PC-3 (cell line): ENCODE measurements at regions not wholly inside any gene's neighbourhood (a gene's known extent, or its start where the extent isn't known, plus 50 kb on each side); places are given as distances from the start of the nearest gene placed in this dataset.
A peak's percentile ranks its signal among the peaks of the same experiment; 100 is the strongest.

ENCODE experiments used
- ATAC-seq: fragments of 200-7000 bp; cut with Tn5 transposase; 2 replicates; pipeline ENCODE4 v1.9.1; 2020; ENCODE audit warnings: mild to moderate bottlenecking, moderate library complexity
- BruUV-seq: library from RNA; stranded (reverse); fragments of 400-500 nt; replicated peaks from 2 replicates; lab custom pipeline; 2021; lab: Mats Ljungman, UMichigan
- CTCF ChIA-PET: fragments of 300-600 bp; sonication (Branson Sonifier 250); formaldehyde crosslinking; loops from one replicate; lab custom pipeline; 2022; ENCODE audit warnings: antibody characterized with exemption; lab: Charles Lee
- POLR2A ChIA-PET: fragments of 300-600 bp; sonication (Branson Sonifier 250); formaldehyde crosslinking; loops from one replicate; lab custom pipeline; 2022; ENCODE audit warnings: antibody characterized with exemption; ENCODE audit not compliant: unreplicated experiment; lab: Charles Lee
- DNase-seq: peaks from one replicate; pipeline ENCODE4 v3.0.0-alpha.2; 2015
- H2AFZ ChIP-seq: fragments of 300-600 bp; sonication (generic); 2 replicates; pipeline ENCODE4 v1.6.0; 2016; ENCODE audit warnings: antibody characterized with exemption, low read length
- H3F3A ChIP-seq: fragments of 300-600 bp; sonication (generic); one replicate; pipeline ENCODE4 v1.6.0; 2017; ENCODE audit warnings: antibody characterized with exemption, low read length, control low read depth, mild to moderate bottlenecking; ENCODE audit not compliant: unreplicated experiment
- H3K27ac ChIP-seq: fragments of 300-600 bp; sonication (generic); 2 replicates; pipeline ENCODE4 v1.5.1; 2016; ENCODE audit warnings: mild to moderate bottlenecking, low read length
- H3K27me3 ChIP-seq: fragments of 300-600 bp; sonication (generic); 2 replicates; pipeline ENCODE4 v1.6.1; 2016; ENCODE audit warnings: low read length, mixed read lengths
- H3K36me3 ChIP-seq: fragments of 300-600 bp; sonication (generic); 2 replicates; pipeline ENCODE4 v1.6.1; 2016; ENCODE audit warnings: low read depth, mixed run types, low read length, mixed read lengths
- H3K4me1 ChIP-seq: fragments of 300-600 bp; sonication (generic); 2 replicates; pipeline ENCODE4 v1.5.1; 2016; ENCODE audit warnings: low read length; ENCODE audit not compliant: insufficient read depth
- H3K4me2 ChIP-seq: fragments of 300-600 bp; sonication (generic); 2 replicates; pipeline ENCODE4 v1.6.0; 2016; ENCODE audit warnings: low read length
- H3K4me3 ChIP-seq: fragments of 300-600 bp; sonication (generic); 2 replicates; pipeline ENCODE4 v1.5.1; 2016; ENCODE audit warnings: mild to moderate bottlenecking, low read length, mixed read lengths
- H3K79me2 ChIP-seq: fragments of 300-600 bp; sonication (generic); 2 replicates; pipeline ENCODE4 v1.6.1; 2017; ENCODE audit warnings: low read length, mixed read lengths
- H3K9ac ChIP-seq: fragments of 300-600 bp; sonication (generic); 2 replicates; pipeline ENCODE4 v1.6.0; 2016; ENCODE audit warnings: mild to moderate bottlenecking, low read length
- H3K9me2 ChIP-seq: fragments of 300-600 bp; sonication (generic); replicated peaks from 2 replicates; pipeline ENCODE4 v1.6.1; 2016; ENCODE audit warnings: mixed run types, low read length, mixed read lengths
- H3K9me3 ChIP-seq: fragments of 300-600 bp; sonication (generic); 2 replicates; pipeline ENCODE4 v1.6.1; 2016; ENCODE audit warnings: low read length, mixed read lengths
- H4K20me1 ChIP-seq: fragments of 300-600 bp; sonication (generic); 2 replicates; pipeline ENCODE4 v1.6.1; 2016; ENCODE audit warnings: low read length, mixed read lengths
- EZH2 ChIP-seq: fragments of 300-600 bp; sonication (generic); IDR thresholded peaks from one replicate; pipeline ENCODE4 v1.6.1; 2017; ENCODE audit warnings: antibody characterized with exemption, mild to moderate bottlenecking, low read length; ENCODE audit not compliant: unreplicated experiment
- EZH2phosphoT487 ChIP-seq: fragments of 300-600 bp; sonication (generic); IDR thresholded peaks from 2 replicates; pipeline ENCODE4 v1.6.1; 2018; ENCODE audit warnings: mild to moderate bottlenecking, antibody characterized with exemption, low read length, borderline replicate concordance
- intact Hi-C: fragments of 100-400 bp; cut with micrococcal nuclease; formaldehyde crosslinking; loops from 2 replicates; pipeline ENCODE4 v1.9.0; 2023
- TF ChIP-seq, protein P1 (sequence below): fragments of 300-600 bp; sonication (generic); conservative IDR thresholded peaks from 2 replicates; pipeline ENCODE4 v1.5.1; 2017; ENCODE audit warnings: antibody characterized with exemption, low read depth, mild to moderate bottlenecking, low read length

DNA sequence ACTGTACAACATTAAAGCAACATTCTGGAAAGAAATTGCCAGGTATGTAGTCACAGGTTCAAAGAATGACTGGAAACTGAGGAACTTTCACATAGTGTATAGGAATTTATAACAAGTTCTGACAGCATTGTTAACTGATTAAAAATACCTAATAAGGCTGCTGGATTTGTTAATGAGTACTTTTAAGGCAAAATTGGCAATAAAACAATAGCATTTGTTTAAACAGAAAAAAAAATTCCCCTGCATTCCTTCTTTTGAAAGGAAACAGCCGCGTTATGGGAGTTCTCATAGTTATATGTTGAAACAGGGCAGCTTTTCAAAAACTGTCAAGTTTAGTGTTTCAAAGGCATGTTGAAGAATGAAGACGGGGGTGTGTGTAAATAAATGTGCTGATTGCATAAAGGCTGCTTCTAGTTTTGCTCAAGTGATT is 282.5 kb upstream of the FAT1 start:
- H3K79me2 ChIP-seq, result no peaks in the 10 kb centered on the region
- H3K9ac ChIP-seq, result no peak overlapping the region
- H3K9me2 ChIP-seq, result no peaks in the 10 kb centered on the region
- H3K4me2 ChIP-seq, result no peak overlapping the region
- H3K4me1 ChIP-seq, result no peaks in the 10 kb centered on the region
- H4K20me1 ChIP-seq, result no peaks in the 10 kb centered on the region
- ATAC-seq (no peak), DNase-seq (no peak)
- H3F3A ChIP-seq, result no peaks in the 10 kb centered on the region
- intact Hi-C loops, result no loop called here
- no peak overlapping the region for H3K4me3 ChIP-seq
- H3K36me3 ChIP-seq, result no peaks in the 10 kb centered on the region
- H2AFZ ChIP-seq, result no peak overlapping the region
- TF ChIP-seq EZH2phosphoT487, result no peak
- TF ChIP-seq, protein P1, sequence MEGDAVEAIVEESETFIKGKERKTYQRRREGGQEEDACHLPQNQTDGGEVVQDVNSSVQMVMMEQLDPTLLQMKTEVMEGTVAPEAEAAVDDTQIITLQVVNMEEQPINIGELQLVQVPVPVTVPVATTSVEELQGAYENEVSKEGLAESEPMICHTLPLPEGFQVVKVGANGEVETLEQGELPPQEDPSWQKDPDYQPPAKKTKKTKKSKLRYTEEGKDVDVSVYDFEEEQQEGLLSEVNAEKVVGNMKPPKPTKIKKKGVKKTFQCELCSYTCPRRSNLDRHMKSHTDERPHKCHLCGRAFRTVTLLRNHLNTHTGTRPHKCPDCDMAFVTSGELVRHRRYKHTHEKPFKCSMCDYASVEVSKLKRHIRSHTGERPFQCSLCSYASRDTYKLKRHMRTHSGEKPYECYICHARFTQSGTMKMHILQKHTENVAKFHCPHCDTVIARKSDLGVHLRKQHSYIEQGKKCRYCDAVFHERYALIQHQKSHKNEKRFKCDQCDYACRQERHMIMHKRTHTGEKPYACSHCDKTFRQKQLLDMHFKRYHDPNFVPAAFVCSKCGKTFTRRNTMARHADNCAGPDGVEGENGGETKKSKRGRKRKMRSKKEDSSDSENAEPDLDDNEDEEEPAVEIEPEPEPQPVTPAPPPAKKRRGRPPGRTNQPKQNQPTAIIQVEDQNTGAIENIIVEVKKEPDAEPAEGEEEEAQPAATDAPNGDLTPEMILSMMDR, result no peak
- TF ChIP-seq EZH2, result no peak
- H3K27ac ChIP-seq, result no peak overlapping the region
- CTCF ChIA-PET, result no interaction called here
- BruUV-seq, result no TSS peak
- H3K9me3 ChIP-seq, result no peaks in the 10 kb centered on the region
- POLR2A ChIA-PET, result no interaction called here
- 0 out of 2 replicates have a peak, but pooled peaks cover 7% of the 10 kb centered on the region for H3K27me3 ChIP-seq

DNA sequence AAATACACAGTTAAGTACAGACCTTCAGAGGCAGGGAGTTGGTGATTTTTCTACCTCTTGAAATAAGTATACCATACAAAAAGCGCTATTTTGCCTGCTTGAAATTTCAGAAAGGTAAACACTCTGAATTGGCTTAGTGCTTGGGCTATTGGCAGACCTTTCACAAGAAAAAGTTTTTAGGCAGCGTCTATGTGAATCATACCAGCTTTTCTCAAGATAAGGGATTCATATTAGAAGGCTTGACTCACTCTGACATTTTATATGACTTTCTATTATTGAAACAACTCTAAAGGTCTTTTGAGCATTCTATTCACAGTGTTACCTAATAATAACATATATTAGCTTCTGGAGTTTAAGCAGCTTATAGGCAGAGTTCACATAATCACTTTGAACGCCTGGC is 286.4 kb upstream of the FAT1 start:
- ChIA-PET CTCF (no interaction called here), POLR2A (no interaction called here)
- Histone ChIP-seq H2AFZ (no peak overlapping the region), H3K27me3 (0 out of 2 replicates have a peak, but pooled peaks cover 7% of the 10 kb centered on the region), H3K36me3 (no peaks in the 10 kb centered on the region), H3K4me1 (no peaks in the 10 kb centered on the region), H3K4me3 (no peak overlapping the region), H3K9me3 (no peaks in the 10 kb centered on the region), H4K20me1 (no peaks in the 10 kb centered on the region), H3K4me2 (no peak overlapping the region), H3K79me2 (no peaks in the 10 kb centered on the region), H3K27ac (no peak overlapping the region), H3K9me2 (no peaks in the 10 kb centered on the region), H3K9ac (no peak overlapping the region), H3F3A (no peaks in the 10 kb centered on the region)
- ATAC-seq, result 0 out of 2 replicates have a peak, but pooled peaks have one; percentile 18
- intact Hi-C loops, result no loop called here
- DNase-seq, result peak; percentile 10
- TF ChIP-seq EZH2phosphoT487 (no peak), EZH2 (no peak)
- TF ChIP-seq, protein P1, result no peak
- BruUV-seq, result no TSS peak

DNA sequence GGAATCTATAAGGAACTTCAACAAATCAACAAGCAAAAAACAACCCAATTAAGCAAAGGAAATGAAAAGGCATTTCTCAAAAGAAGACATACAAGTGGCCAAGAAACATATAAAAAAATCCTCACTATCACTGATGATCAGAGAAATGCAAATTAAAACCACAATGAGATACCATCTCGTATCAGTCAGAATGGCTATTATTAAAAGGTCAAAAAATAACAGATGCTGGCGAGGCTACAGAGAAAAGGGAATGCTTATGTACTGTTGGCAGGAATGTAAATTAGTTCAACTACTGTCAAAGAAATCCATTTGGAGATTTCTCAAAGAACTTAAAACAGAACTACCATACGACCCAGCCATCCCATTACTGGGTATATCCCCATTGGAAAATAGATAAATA is 292.4 kb upstream of the FAT1 start:
- no peak overlapping the region for H3K27ac ChIP-seq
- H3K4me2 ChIP-seq, result no peak overlapping the region
- H3K9ac ChIP-seq, result no peak overlapping the region
- intact Hi-C loops, result no loop called here
- H3K9me3 ChIP-seq, result no peaks in the 10 kb centered on the region
- TF ChIP-seq EZH2phosphoT487, result no peak
- TF ChIP-seq EZH2, result no peak
- TF ChIP-seq, protein P1, result no peak
- H4K20me1 ChIP-seq, result no peaks in the 10 kb centered on the region
- ATAC-seq (no peak), DNase-seq (no peak)
- H3F3A ChIP-seq, result no peaks in the 10 kb centered on the region
- H3K9me2 ChIP-seq, result no peaks in the 10 kb centered on the region
- H3K27me3 ChIP-seq, result no peaks in the 10 kb centered on the region
- no peaks in the 10 kb centered on the region for H3K4me1 ChIP-seq
- H3K4me3 ChIP-seq, result no peak overlapping the region
- H3K79me2 ChIP-seq, result no peaks in the 10 kb centered on the region
- BruUV-seq, result no TSS peak
- POLR2A ChIA-PET, result no interaction called here
- CTCF ChIA-PET, result no interaction called here
- no peak overlapping the region for H2AFZ ChIP-seq
- H3K36me3 ChIP-seq, result no peaks in the 10 kb centered on the region
